ENCODE measurements at regions not wholly inside any gene's neighbourhood (a gene's known extent, or its start where the extent isn't known, plus 50 kb on each side); places are given as distances from the start of the nearest gene placed in this dataset.

GRCh38 chr1:218986816-218987215 is 186.9 kb upstream of the LYPLAL1 start:
- TF ChIP-seq CTCF (IDR thresholded peaks at IDR 0.05; ENCODE audit: low read depth, low read length, missing control alignments), result no peak
- no peak overlapping the region for H3K4me3 ChIP-seq (ENCODE audit: low read depth, low read length)
- DNase-seq (ENCODE audit: low read depth), result no peak

- no peak for TF ChIP-seq CTCF (IDR thresholded peaks at IDR 0.05; ENCODE audit: low read depth, low read length, missing control alignments)
- no peak for DNase-seq (ENCODE audit: low read depth)
- H3K4me3 ChIP-seq (ENCODE audit: low read depth, low read length), result no peak overlapping the region
Measured at GRCh38 chr1:218990019-218990418, 183.7 kb upstream of the LYPLAL1 start.

GRCh38 chr1:218991089-218991488 is 182.6 kb upstream of the LYPLAL1 start:
- no peak for DNase-seq (ENCODE audit: low read depth)
- H3K4me3 ChIP-seq (ENCODE audit: low read depth, low read length), result no peak overlapping the region
- no peak for TF ChIP-seq CTCF (IDR thresholded peaks at IDR 0.05; ENCODE audit: low read depth, low read length, missing control alignments)

- TF ChIP-seq CTCF (IDR thresholded peaks at IDR 0.05; ENCODE audit: low read depth, low read length, missing control alignments), result no peak
- no peak for DNase-seq (ENCODE audit: low read depth)
- H3K4me3 ChIP-seq (ENCODE audit: low read depth, low read length), result no peak overlapping the region
Measured at GRCh38 chr1:218994615-218995014, 179.1 kb upstream of the LYPLAL1 start.

GRCh38 chr1:218995091-218995665 is 178.5 kb upstream of the LYPLAL1 start:
- no peak for TF ChIP-seq CTCF (IDR thresholded peaks at IDR 0.05; ENCODE audit: low read depth, low read length, missing control alignments)
- DNase-seq (ENCODE audit: low read depth), result no peak
- H3K4me3 ChIP-seq (ENCODE audit: low read depth, low read length), result no peak overlapping the region

- no peak for DNase-seq (ENCODE audit: low read depth)
- TF ChIP-seq CTCF (IDR thresholded peaks at IDR 0.05; ENCODE audit: low read depth, low read length, missing control alignments), result no peak
- no peak overlapping the region for H3K4me3 ChIP-seq (ENCODE audit: low read depth, low read length)
Measured at GRCh38 chr1:218996362-218996761, 177.3 kb upstream of the LYPLAL1 start.

- no peak for TF ChIP-seq CTCF (IDR thresholded peaks at IDR 0.05; ENCODE audit: low read depth, low read length, missing control alignments)
- DNase-seq (ENCODE audit: low read depth), result no peak
- H3K4me3 ChIP-seq (ENCODE audit: low read depth, low read length), result no peak overlapping the region
Measured at GRCh38 chr1:219000005-219000404, 173.7 kb upstream of the LYPLAL1 start.

Data from GM12864 (cell line).